ENCODE measurements at regions not wholly inside any gene's neighbourhood (a gene's known extent, or its start where the extent isn't known, plus 50 kb on each side); places are given as distances from the start of the nearest gene placed in this dataset.

GRCh38 chr6:95503568-95503967, 73.8 kb upstream of the MANEA start:
- TF ChIP-seq EZH2 (IDR thresholded peaks at IDR 0.05; ENCODE audit: low read depth, low read length, severe bottlenecking), result no peak
- no peak for TF ChIP-seq POLR2A (IDR thresholded peaks at IDR 0.05; ENCODE audit: control extremely low read depth in 1 of 2, low read depth in 2 of 2, low read length in 2 of 2)
